HG02798 (cell line): ENCODE measurements at regions not wholly inside any gene's neighbourhood (a gene's known extent, or its start where the extent isn't known, plus 50 kb on each side); places are given as distances from the start of the nearest gene placed in this dataset.
"Not testable (repeated sequence)": the region's sequence is repeated elsewhere in the genome, so short reads cannot be mapped to it uniquely, and the experiment has no call there.

Source experiments
- ATAC-seq: cut with Tn5 transposase; IDR thresholded peaks from one replicate; pipeline ENCODE4 v1.9.1; 2021; ENCODE audit warnings: mild to moderate bottlenecking; ENCODE audit not compliant: unreplicated experiment, poor library complexity

DNA sequence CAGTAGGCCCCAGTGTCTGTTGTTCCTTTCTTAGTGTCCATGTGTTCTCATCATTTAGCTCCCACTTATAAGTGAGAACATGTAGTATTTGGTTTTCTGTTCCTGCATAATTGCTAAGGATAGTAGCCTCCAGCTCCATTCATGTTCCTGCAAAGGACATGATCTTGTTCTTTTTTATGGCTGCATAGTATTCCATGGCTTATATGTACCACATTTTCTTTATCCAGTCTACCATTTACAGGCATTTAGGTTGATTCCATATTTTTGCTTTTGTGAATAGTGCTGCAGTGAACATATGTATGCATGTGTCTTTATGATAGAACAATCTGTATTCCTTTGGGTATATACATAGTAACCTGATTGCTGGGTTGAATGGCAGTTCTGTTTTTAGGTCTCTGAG, 134.4 kb upstream of the MON1B start:
- ATAC-seq, result not testable (repeated sequence)

DNA sequence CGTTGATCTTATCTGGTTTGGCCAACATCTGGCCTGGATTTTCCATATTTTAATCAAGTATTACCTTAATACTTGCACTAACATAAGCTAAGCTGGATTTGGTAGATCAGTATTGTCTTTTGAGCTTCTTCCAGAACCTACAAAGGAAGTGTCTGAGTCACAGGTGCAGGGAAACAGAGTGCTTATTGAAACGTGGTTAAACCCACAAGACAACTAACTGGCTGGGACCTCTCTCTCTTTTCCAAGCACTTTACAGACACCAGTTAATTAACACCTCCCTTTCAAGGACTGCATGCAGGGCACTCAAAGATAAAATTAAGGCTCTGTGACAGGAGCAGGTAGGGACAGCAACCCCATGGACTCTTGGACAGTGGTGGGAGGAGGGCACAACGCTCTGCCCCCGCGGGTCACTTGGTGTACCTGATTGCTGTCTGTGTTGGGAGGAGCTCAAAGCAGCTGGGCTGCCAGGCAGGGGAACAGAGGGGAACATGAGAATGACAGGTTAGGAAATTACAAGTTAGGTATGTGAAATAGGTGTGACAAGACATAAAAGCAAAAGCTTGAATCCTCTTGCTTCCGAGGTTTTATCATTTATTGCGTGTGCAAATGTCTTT, 133.7 kb upstream of the MON1B start:
- ATAC-seq, result no peak

DNA sequence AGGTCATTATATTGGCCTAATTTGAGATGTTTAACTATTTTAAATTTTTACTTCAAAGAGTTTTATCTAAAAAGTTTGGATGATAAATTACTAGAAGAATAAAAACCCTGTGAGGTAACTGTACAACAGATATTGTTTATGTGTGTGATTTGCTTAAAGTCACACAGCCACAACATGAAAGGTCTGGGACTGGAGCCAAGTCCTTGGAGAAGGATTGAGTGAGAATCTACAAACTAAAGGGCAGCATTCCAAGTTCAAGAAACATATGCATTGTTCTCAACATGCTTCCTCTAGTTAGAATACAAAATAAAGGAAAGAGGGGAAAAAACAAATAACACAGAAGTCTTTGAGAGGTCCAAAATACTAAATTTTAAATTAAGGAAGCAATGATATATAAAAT, 131.5 kb upstream of the MON1B start:
- ATAC-seq, result no peak

DNA sequence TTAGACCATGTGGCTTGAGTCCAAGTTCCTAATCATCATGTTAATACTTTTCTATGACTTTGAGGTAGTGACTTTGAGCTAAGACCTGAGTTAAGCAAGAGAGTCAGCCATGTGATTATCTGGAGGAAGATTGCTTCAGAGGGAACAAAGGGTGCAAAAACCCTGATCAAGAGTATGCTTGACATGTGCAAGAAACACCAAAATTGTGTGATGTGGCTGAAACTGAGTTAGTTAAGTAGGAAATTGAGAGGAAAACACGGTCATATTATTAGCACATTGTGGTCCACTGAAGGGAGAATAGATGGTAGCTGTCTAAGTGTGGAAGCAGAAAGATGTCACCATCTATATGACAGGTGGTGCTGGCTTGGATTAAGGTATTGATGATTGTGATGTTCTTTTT, 130.4 kb upstream of the MON1B start:
- no peak for ATAC-seq

DNA sequence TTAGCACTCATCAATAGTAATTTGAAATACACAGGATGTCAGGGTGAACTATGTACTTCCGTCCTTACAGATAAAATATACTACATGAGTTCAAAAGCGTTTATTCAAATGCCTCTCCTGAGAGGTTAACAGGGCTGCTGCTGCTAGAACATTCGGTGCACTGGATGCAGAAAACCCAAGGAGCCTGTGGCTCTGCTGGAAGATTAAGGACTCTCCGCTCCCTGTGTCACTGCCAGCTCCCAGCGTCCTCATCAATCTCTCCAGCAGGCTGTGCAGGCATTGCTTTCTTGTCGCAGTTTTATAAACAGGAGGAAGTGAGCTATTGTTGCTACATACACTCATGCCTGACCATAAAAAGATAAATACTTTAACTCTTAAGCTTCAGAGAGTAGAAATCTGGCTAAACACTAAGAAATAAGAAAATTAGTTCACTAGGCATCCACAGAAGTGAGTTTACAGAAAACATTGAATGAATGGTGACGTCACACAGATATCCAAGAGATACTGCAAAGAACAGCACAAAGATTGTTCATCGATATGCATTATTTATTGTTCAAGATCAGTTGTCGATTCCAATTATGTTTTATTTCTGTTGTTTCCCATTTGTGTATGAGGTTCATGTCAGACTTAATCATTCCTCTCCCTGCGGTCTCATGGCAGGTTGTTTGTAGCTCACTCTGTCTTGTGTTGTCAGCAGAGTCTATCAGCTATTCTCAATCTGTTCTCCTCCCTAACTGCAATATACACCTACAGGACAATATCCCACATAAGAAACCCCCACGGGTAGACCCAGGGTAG, 127.9 kb upstream of the MON1B start:
- ATAC-seq, result no peak

DNA sequence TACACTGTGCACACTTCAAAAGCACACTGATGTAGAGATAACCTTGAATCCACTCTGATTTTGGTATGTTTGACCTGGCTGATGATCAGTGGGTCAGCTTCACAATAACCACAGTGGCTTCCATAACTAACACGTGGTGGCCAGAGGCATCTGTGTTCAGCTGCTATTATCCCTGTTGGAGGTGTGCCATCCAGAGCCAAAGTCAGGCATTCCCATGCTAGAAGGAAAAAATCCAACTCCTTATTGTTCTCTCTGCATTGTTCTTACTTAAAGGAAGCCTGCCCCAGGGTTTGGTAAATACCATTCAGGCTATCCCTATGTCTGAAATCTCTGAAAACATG, 127.3 kb upstream of the MON1B start:
- no peak for ATAC-seq

DNA sequence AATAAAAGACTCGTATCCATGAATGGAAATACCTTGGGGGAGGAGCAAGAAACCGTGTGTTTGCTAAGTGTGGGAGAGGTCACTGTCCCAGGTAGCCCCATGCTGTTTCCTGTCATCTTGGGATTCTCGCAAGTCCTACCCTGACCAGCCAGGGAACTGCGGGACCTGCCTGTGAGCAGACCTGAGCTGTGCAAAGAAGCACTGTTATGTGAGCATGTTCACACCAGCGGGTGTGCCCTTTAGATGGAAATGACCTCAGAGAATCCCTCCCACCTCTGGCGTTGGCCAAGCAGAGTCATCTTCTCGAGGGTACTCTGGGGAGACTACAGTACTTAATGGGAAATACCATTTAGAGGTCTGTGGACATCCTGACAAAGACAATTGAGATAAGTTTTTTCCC, 127.0 kb upstream of the MON1B start:
- no peak for ATAC-seq

DNA sequence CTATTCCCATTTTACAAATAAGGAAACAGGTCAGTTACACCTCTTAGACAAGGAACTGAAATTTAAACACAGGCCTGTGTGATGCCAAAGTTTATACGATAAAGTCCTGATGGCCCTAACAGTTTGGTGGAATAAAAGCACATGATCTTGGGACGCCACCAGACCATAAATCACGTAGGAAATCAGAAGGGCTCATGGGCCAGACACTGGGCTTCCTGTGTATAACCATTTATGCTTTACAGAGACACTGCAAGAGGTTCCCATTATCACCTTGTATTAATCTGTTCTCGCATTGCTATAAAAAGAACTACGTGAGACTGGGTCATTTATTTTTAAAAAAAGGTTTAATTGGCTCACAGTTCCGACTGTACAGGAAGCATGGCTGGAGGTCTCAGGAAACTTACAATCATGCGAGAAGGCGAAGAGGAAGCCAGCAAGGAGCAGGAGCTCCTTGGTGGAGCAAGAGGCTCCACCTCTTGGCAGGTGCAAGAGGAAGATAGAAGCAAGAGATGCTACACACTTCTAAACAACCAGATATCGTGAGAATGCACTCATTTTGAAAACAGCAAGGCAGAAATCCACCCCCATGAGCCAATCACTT, 124.0 kb upstream of the MON1B start:
- no peak for ATAC-seq

DNA sequence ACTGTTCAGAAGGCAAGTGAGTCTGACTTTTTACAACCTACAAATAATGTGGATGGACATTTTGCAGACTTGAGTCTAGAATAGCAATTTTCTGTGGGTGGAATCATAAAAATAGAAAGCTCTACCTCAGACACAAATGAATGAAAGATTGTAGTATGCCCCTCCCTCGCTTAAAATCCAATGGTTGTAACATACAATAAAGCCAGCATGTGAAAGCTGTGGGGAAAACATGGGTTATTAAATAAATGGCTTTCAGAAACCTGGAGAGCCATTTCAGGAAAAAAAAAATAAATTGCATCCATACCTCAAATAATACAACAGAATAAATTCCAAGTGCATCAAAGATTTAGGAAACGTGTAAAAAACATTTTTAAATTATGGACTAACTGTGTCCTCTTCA, 123.1 kb upstream of the MON1B start:
- ATAC-seq, result no peak

DNA sequence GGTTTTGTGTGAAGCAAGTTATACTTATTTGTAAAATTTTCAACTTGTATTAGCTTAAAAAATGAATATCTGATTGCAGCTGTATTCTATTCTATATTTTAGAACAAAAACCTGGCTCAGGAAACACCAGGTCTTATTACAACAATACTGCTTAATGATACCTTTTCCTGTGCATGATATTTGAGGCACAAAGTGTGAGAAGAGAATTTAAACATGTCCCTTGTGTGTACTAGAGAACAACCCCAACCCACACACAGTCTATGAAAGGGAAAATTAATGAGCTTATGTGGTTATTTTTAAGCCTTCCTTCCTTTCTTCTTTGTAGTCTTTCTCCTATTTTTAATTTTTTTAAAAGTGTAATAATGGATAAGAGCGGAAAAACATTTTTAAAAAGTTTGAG, 122.6 kb upstream of the MON1B start:
- ATAC-seq, result no peak

DNA sequence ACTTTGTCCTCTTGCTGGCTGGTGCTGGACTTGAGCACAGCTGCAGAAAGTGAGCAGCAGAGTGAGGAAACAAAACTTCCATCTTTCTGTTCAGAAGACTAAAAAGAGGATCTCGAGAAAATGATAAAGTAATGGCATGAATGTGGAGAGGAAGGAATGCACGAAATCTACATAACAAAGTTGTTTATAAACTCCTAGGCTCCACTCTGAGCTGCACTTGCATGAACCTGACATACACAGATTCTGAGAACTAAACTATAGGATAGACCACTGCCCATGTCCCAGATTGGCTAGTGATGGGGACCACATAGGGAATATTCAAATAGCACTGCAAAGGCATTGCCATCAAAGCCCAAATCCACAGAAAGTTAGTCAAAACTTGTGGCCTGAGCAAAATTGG, 121.1 kb upstream of the MON1B start:
- ATAC-seq, result no peak

DNA sequence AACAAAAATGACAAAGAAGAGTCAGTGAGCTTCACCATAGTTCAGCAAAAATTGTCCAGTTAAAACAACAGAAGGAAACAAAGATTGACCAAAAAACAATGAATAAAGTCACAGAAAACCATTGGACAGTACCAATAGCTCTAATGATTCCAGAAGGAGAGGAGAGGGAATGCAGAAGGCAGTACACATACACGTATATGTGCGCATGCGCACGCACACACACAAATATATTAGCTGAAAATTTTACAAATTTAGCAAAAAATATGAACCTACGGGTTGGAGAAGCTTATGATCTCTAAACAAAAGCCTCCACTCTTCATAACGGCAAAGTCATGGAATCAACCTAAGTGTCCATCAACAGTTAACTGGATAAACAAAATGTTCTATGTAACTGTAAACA, 120.3 kb upstream of the MON1B start:
- no peak for ATAC-seq

DNA sequence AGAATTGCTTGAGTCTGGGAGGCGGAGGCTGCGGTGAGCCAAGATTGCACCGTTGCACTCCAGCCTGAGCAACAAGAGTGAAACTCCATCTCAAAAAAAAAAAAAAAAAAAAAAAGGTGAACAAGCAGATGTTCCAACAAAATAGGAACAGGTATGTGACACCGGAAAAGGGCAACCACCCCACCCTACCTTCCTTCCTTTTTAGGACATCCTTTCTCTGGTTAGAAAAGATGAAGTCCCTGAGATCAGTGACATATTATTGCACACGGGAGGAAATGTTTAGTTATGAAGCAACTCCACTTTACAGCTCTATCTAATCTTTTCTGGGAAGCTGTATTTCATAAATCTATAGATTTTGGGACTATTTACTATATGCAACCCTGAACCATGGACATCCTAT, 114.2 kb upstream of the MON1B start:
- ATAC-seq, result no peak

DNA sequence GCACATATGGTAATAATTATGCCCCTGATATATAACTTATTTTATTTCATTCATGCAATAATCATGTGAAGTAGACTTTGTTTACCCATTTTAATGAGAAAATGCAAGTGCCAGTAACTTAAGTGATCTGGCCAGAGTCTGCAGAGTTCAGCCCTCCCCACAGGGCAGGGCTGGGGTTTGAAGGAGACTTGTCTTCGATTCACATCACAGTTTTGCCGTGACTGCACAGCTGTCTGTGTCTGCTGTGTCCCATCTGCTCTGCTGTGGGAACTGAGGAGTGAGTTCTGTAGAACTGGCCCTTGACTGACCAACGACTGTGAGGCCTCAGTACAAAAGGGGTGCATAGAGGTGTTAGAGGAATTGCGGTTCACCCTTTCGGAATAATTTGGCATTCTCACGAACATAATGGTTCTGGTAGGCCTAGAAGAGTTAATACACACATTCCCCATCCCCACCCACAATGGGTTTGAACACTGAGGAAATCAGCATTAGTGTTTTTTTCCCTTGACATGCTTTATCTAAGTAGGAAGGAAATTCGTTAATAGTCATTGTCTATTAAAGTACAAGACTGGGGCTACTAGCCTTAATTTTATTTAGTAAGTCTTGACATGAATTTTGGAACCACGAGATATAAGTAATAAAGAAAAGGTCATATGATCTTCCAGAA, 113.6 kb upstream of the MON1B start:
- ATAC-seq, result no peak

DNA sequence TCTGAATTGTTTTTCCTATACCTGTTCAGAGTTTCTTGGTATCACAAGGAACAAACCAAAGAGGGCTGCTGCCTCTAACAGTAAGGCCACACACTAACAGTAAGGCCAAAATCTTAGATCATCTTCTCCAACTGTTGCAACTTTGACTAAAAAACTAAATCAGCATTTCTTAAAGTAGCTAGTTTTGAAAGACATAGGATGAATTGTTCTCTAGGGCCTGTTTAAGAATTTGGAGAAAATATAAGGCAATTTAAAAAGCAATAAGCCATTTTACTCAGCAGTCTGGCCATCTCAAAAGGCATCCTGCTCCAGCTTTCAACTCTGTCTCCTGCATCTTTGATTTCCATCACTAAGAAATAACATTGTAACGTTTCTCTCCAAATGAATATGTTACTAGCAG, 105.0 kb upstream of the MON1B start:
- no peak for ATAC-seq

DNA sequence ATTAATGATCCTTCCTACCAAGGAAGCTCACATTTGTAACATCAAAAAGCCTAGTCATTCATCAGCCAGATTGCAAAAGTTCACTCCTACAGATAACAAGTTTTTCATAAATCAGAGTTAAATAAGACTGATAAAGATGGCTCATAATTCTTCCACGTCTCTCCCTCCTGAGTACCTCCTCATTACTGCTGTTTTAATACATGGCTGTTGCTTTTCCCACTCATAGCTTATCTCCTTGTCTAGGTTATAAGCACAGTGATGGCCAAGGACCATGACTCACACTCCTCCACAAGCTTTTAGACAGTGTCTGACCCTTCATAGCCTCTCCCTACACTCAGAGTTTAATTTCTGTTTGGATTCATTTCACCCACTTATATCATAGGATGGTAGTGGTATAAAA, 100.9 kb upstream of the MON1B start:
- no peak for ATAC-seq

DNA sequence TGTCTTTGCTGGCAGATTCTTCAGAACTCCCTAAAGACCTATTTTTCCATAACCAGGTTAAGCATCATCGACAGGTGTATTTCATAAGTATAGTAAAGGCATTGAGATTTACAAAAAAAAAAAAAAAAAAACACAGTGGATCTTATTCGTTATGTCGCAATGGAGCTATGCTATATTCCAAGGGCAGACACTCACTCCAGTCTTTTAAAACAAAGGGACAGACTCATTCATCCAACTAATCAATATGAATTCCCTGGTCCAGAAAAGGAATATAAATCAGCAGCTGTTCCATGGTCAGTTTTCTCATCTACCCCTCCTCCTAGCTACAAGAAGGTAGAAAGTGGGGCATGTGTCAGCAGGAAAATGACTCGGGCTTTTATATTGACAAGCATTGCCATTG, 97.7 kb upstream of the MON1B start:
- no peak for ATAC-seq

DNA sequence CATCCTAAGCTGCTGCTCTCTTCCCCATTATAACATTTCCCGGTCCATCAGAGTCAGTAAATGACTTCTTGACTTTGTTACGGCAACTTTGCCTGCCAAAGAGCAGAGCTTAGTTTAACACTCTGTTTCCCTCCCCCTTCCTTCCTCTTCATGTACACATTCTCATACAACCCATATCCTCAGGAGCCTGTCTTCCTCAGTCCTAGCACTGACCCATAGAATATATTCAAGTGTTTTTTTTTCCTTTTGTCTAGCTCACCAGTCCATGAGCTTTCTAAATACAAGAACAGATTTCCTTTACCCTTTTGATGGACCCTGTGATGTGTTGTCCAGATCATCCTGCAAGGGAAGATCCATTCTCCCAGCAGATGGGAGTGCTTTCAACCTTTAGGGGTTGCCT, 97.0 kb upstream of the MON1B start:
- ATAC-seq, result no peak

DNA sequence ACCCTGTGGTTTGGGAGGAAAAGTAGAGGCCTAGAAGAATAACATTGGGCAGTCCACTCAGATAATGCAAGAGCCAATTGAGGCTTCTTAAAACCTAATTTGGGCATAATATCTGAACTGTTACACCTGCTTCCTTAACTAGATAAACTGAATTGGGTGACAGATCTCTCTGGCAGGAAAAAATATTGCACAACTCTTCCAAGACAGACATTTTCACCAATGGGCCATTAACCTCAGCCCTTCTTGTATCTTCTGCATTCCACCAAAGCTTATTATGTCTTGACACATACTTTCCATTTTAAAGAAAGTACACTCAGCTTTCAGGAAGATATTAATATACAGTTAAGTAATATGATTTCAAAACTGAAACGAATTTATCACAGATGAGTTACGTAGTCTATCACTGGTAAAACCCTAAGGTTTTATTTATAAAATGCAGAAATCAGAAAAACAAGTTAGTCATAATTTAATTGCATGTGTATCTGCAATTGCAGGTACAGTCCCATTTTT, 79.9 kb upstream of the MON1B start:
- no peak for ATAC-seq

DNA sequence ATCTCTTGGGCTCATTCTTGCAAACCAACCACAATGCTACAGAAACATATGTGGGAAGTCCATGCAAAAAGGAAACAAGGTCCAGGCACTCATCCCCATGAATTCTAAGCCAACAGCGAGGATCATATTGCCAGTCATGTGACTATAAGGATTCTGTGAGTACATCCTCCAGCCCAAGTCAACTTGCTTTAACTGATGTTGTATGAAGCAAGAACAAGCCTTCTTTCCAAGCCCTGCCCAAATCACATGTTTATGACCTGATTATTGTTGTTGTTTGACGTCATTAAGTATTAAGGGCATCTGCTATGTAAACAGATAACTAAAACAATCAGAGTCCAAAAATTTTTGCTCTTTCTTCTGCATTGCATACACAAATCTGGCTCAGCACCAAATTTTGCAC, 78.2 kb upstream of the MON1B start:
- ATAC-seq, result no peak

DNA sequence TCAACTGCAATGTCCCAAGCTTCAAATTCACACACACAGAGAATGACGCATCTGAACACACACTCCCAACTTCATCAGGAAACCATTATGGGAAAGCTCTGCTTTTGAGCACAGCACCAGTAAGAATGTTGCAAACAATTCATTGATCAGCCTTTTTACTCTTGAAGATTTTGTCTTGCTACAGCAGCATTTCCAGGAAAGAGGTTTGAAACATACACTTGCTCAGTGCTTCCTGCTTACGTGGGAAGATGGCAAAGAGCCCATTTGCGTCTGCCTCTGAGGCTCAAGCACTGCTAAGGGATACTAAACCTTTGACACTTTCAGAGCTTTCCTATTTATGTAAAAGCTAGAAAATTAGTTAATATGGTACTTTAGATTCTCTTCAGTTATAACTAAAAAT, 77.2 kb upstream of the MON1B start:
- no peak for ATAC-seq
